Immature natural killer cell (primary cell): ENCODE measurements at regions not wholly inside any gene's neighbourhood (a gene's known extent, or its start where the extent isn't known, plus 50 kb on each side); places are given as distances from the start of the nearest gene placed in this dataset.

ENCODE experiments used
- DNase-seq, 3 donors: peaks; one replicate each; pipeline ENCODE4 v3.0.0; 2022; ENCODE audit warnings: mixed read lengths in 1 of 3
- H3K27ac Mint-ChIP-seq, 6 donors: one replicate each; pipeline ENCODE4 v1.8.0; 2020; ENCODE audit warnings: mixed read lengths in 6 of 6, mild to moderate bottlenecking in 5 of 6, inconsistent platforms in 4 of 6, moderate library complexity in 3 of 6
- H3K27me3 Mint-ChIP-seq, 3 donors: one replicate each; pipeline ENCODE4 v1.8.0; 2020 to 2021; ENCODE audit warnings: low read depth in 3 of 3, mild to moderate bottlenecking in 3 of 3, mixed read lengths in 3 of 3, moderate library complexity in 3 of 3, inconsistent platforms in 1 of 3
- H3K36me3 Mint-ChIP-seq, 3 donors: one replicate each; pipeline ENCODE4 v1.8.0; 2020; ENCODE audit warnings: mixed read lengths in 3 of 3, inconsistent platforms in 2 of 3, mild to moderate bottlenecking in 2 of 3
- H3K4me1 Mint-ChIP-seq, 2 donors: one replicate each; pipeline ENCODE4 v1.8.0; 2020; ENCODE audit warnings: inconsistent platforms in 2 of 2, mild to moderate bottlenecking in 2 of 2, mixed read lengths in 2 of 2, moderate library complexity in 1 of 2
- H3K4me3 Mint-ChIP-seq, 5 donors: one replicate each; pipeline ENCODE4 v1.8.0; 2020; ENCODE audit warnings: mild to moderate bottlenecking in 5 of 5, mixed read lengths in 5 of 5, inconsistent platforms in 3 of 5, moderate library complexity in 3 of 5
- H3K9me3 Mint-ChIP-seq, 6 donors: one replicate each; pipeline ENCODE4 v1.8.0; 2020; ENCODE audit warnings: mild to moderate bottlenecking in 6 of 6, mixed read lengths in 6 of 6, inconsistent platforms in 4 of 6, moderate library complexity in 3 of 6

- Mint-ChIP-seq H3K27me3 (peaks cover 0 to 11% (median 5%) of the 10 kb centered on the region in 3 donors), H3K27ac (peak overlapping the region in 2 of 6 donors; percentile 16 to 49), H3K36me3 (peaks cover 1 to 4% (median 3%) of the 10 kb centered on the region in 3 donors), H3K9me3 (peaks cover 1 to 7% (median 4%) of the 10 kb centered on the region in 6 donors), H3K4me3 (peak overlapping the region in 1 of 5 donors; percentile 8), H3K4me1 (peaks cover 42 to 77% of the 10 kb centered on the region in 2 donors)
- DNase-seq, result no peak
Measured at GRCh38 chr9:107177243-107177839, 105.7 kb upstream of the RAD23B start.

- Mint-ChIP-seq H3K9me3 (peaks cover 3 to 12% (median 7%) of the 10 kb centered on the region in 6 donors), H3K36me3 (peaks cover 3 to 7% (median 5%) of the 10 kb centered on the region in 3 donors), H3K27me3 (peaks cover under 1 to 11% (median 5%) of the 10 kb centered on the region in 3 donors), H3K4me1 (peaks cover 37 to 73% of the 10 kb centered on the region in 2 donors), H3K4me3 (no peak overlapping the region), H3K27ac (no peak overlapping the region)
- no peak for DNase-seq
Measured at GRCh38 chr9:107177857-107178256, 105.2 kb upstream of the RAD23B start.

GRCh38 chr9:107178293-107178692 lies 104.8 kb upstream of the RAD23B start:
- Mint-ChIP-seq H3K4me1 (peaks cover 37 to 69% of the 10 kb centered on the region in 2 donors), H3K4me3 (no peak overlapping the region), H3K9me3 (peaks cover 7 to 17% (median 11%) of the 10 kb centered on the region in 6 donors), H3K27ac (no peak overlapping the region), H3K27me3 (peaks cover 4 to 13% (median 5%) of the 10 kb centered on the region in 3 donors), H3K36me3 (peaks cover 7 to 11% (median 10%) of the 10 kb centered on the region in 3 donors)
- no peak for DNase-seq

- H3K9me3 Mint-ChIP-seq, result peaks cover 10 to 27% (median 16%) of the 10 kb centered on the region in 6 donors
- peaks cover 10 to 20% (median 11%) of the 10 kb centered on the region in 3 donors for H3K36me3 Mint-ChIP-seq
- no peak overlapping the region for H3K27ac Mint-ChIP-seq
- H3K4me3 Mint-ChIP-seq, result no peak overlapping the region
- peaks cover 1 to 13% (median 6%) of the 10 kb centered on the region in 3 donors for H3K27me3 Mint-ChIP-seq
- DNase-seq, result no peak
- peaks cover 19 to 50% of the 10 kb centered on the region in 2 donors for H3K4me1 Mint-ChIP-seq
Measured at GRCh38 chr9:107180206-107180605, 102.9 kb upstream of the RAD23B start.

GRCh38 chr9:107183176-107183575 lies 99.9 kb upstream of the RAD23B start:
- no peak overlapping the region for H3K27ac Mint-ChIP-seq
- H3K27me3 Mint-ChIP-seq, result peaks cover 1 to 13% (median 6%) of the 10 kb centered on the region in 3 donors
- H3K4me1 Mint-ChIP-seq, result peaks cover 3 to 20% of the 10 kb centered on the region in 2 donors
- no peak for DNase-seq
- H3K36me3 Mint-ChIP-seq, result peaks cover 10 to 20% (median 11%) of the 10 kb centered on the region in 3 donors
- peaks cover 10 to 27% (median 16%) of the 10 kb centered on the region in 6 donors for H3K9me3 Mint-ChIP-seq
- no peak overlapping the region for H3K4me3 Mint-ChIP-seq

- H3K27me3 Mint-ChIP-seq, result peaks cover 0 to 4% (median 3%) of the 10 kb centered on the region in 3 donors
- no peaks in the 10 kb centered on the region for H3K4me1 Mint-ChIP-seq
- no peak overlapping the region for H3K27ac Mint-ChIP-seq
- no peak for DNase-seq
- peaks cover 2 to 10% (median 5%) of the 10 kb centered on the region in 6 donors for H3K9me3 Mint-ChIP-seq
- no peak overlapping the region for H3K4me3 Mint-ChIP-seq
- peaks cover 0 to 8% (median 3%) of the 10 kb centered on the region in 3 donors for H3K36me3 Mint-ChIP-seq
Measured at GRCh38 chr9:107188376-107188775, 94.7 kb upstream of the RAD23B start.

- Mint-ChIP-seq H3K9me3 (no peaks in the 10 kb centered on the region), H3K4me1 (no peaks in the 10 kb centered on the region), H3K27me3 (peaks cover 0 to 3% (median 1%) of the 10 kb centered on the region in 3 donors), H3K27ac (no peak overlapping the region), H3K36me3 (no peaks in the 10 kb centered on the region), H3K4me3 (no peak overlapping the region)
- DNase-seq, result no peak
Measured at GRCh38 chr9:107190061-107190935, 92.8 kb upstream of the RAD23B start.

- H3K27me3 Mint-ChIP-seq, result peaks cover 0 to 3% (median 1%) of the 10 kb centered on the region in 3 donors
- no peak overlapping the region for H3K4me3 Mint-ChIP-seq
- H3K27ac Mint-ChIP-seq, result no peak overlapping the region
- no peak for DNase-seq
- no peaks in the 10 kb centered on the region for H3K9me3 Mint-ChIP-seq
- H3K4me1 Mint-ChIP-seq, result no peaks in the 10 kb centered on the region
- H3K36me3 Mint-ChIP-seq, result no peaks in the 10 kb centered on the region
Measured at GRCh38 chr9:107190936-107191290, 92.2 kb upstream of the RAD23B start.

GRCh38 chr9:107193251-107193650 lies 89.8 kb upstream of the RAD23B start:
- H3K4me3 Mint-ChIP-seq, result no peak overlapping the region
- H3K4me1 Mint-ChIP-seq, result no peaks in the 10 kb centered on the region
- no peak overlapping the region for H3K27ac Mint-ChIP-seq
- no peaks in the 10 kb centered on the region for H3K36me3 Mint-ChIP-seq
- H3K9me3 Mint-ChIP-seq, result no peaks in the 10 kb centered on the region
- DNase-seq, result no peak
- peaks cover 0 to 5% (median 1%) of the 10 kb centered on the region in 3 donors for H3K27me3 Mint-ChIP-seq

GRCh38 chr9:107198718-107199117 lies 84.4 kb upstream of the RAD23B start:
- no peak overlapping the region for H3K4me3 Mint-ChIP-seq
- peaks cover 1 to 2% (median 2%) of the 10 kb centered on the region in 3 donors for H3K27me3 Mint-ChIP-seq
- no peak for DNase-seq
- H3K9me3 Mint-ChIP-seq, result peaks cover 2 to 5% (median 4%) of the 10 kb centered on the region in 6 donors
- no peak overlapping the region for H3K27ac Mint-ChIP-seq
- H3K36me3 Mint-ChIP-seq, result peaks cover 4 to 5% (median 4%) of the 10 kb centered on the region in 3 donors
- no peaks in the 10 kb centered on the region for H3K4me1 Mint-ChIP-seq

GRCh38 chr9:107208121-107208520 lies 75.0 kb upstream of the RAD23B start:
- H3K4me3 Mint-ChIP-seq, result no peak overlapping the region

GRCh38 chr9:107210775-107211174 lies 72.3 kb upstream of the RAD23B start:
- Mint-ChIP-seq H3K9me3 (no peaks in the 10 kb centered on the region), H3K36me3 (peaks cover 0 to 2% (median 0%) of the 10 kb centered on the region in 3 donors), H3K27me3 (peaks cover 2 to 3% (median 3%) of the 10 kb centered on the region in 3 donors), H3K27ac (no peak overlapping the region), H3K4me1 (peaks cover 23 to 30% of the 10 kb centered on the region in 2 donors), H3K4me3 (no peak overlapping the region)
- no peak for DNase-seq

More at GRCh38 chr9:107208121-107208520, 75.0 kb upstream of the RAD23B start:
- H3K27ac Mint-ChIP-seq, result peak overlapping the region in 2 of 6 donors; percentile 4 to 8
- peaks cover 0 to 5% (median 0%) of the 10 kb centered on the region in 6 donors for H3K9me3 Mint-ChIP-seq
- DNase-seq, result no peak
- H3K36me3 Mint-ChIP-seq, result peaks cover 0 to 11% (median 0%) of the 10 kb centered on the region in 3 donors
- H3K27me3 Mint-ChIP-seq, result peaks cover 0 to 2% (median 2%) of the 10 kb centered on the region in 3 donors
- peaks cover 7% of the 10 kb centered on the region in 2 donors for H3K4me1 Mint-ChIP-seq

- Mint-ChIP-seq H3K4me1 (peaks cover 25 to 30% of the 10 kb centered on the region in 2 donors), H3K36me3 (no peaks in the 10 kb centered on the region), H3K4me3 (no peak overlapping the region), H3K27ac (peak overlapping the region in 1 of 6 donors; percentile 53), H3K9me3 (no peaks in the 10 kb centered on the region), H3K27me3 (peaks cover 0 to 3% (median 3%) of the 10 kb centered on the region in 3 donors)
- no peak for DNase-seq
Measured at GRCh38 chr9:107211284-107211923, 71.7 kb upstream of the RAD23B start.
